H9 (cell line): ENCODE measurements at regions not wholly inside any gene's neighbourhood (a gene's known extent, or its start where the extent isn't known, plus 50 kb on each side); places are given as distances from the start of the nearest gene placed in this dataset.

ENCODE experiments used
- DNase-seq: peaks from one replicate; pipeline ENCODE4 v3.0.0-alpha.2; 2017
- H2AFZ ChIP-seq: one replicate; pipeline ENCODE4 v1.6.1; 2013; ENCODE audit warnings: mild to moderate bottlenecking, low read length, control low read depth, moderate library complexity
- H2AK5ac ChIP-seq: 2 replicates; pipeline ENCODE4 v1.6.1; 2013; ENCODE audit warnings: low read length, control low read depth, mixed read lengths; ENCODE audit not compliant: insufficient read length
- H2BK120ac ChIP-seq: one replicate; pipeline ENCODE4 v1.6.1; 2013; ENCODE audit warnings: low read depth, mild to moderate bottlenecking, low read length, control low read depth, inconsistent platforms; ENCODE audit not compliant: poor library complexity, severe bottlenecking
- H2BK12ac ChIP-seq: 2 replicates; pipeline ENCODE4 v1.6.1; 2013; ENCODE audit warnings: low read length, control low read depth, mixed read lengths, low read depth; ENCODE audit not compliant: insufficient read length
- H2BK15ac ChIP-seq: 2 replicates; pipeline ENCODE4 v1.6.1; 2013; ENCODE audit warnings: low read depth, low read length, control low read depth
- H2BK20ac ChIP-seq: one replicate; pipeline ENCODE4 v1.6.1; 2013; ENCODE audit warnings: low read depth, mild to moderate bottlenecking, low read length, control low read depth, inconsistent platforms; ENCODE audit not compliant: poor library complexity, severe bottlenecking
- H2BK5ac ChIP-seq: 2 replicates; pipeline ENCODE4 v1.6.1; 2013; ENCODE audit warnings: low read length, control low read depth, mixed read lengths; ENCODE audit not compliant: insufficient read length
- H3K14ac ChIP-seq: 2 replicates; pipeline ENCODE4 v1.6.1; 2013; ENCODE audit warnings: low read length, control low read depth; ENCODE audit not compliant: insufficient read depth
- H3K18ac ChIP-seq: 2 replicates; pipeline ENCODE4 v1.6.1; 2013; ENCODE audit warnings: low read depth, mild to moderate bottlenecking, mixed read lengths, low read length, control low read depth; ENCODE audit not compliant: insufficient read length
- H3K23ac ChIP-seq: 2 replicates; pipeline ENCODE4 v1.6.1; 2013; ENCODE audit warnings: low read length, control low read depth, mixed read lengths, low read depth; ENCODE audit not compliant: insufficient read length
- H3K23me2 ChIP-seq: 2 replicates; pipeline ENCODE4 v1.6.1; 2013; ENCODE audit warnings: low read depth, mild to moderate bottlenecking, mixed read lengths, low read length, control low read depth; ENCODE audit not compliant: insufficient read length, poor library complexity, severe bottlenecking
- H3K27ac ChIP-seq: 2 replicates; pipeline ENCODE4 v1.5.1; 2013; ENCODE audit warnings: low read length, control low read depth, mixed read lengths, low read depth; ENCODE audit not compliant: insufficient read length
- H3K27me3 ChIP-seq: 2 replicates; pipeline ENCODE4 v1.6.1; 2013; ENCODE audit warnings: low read length, control low read depth, inconsistent platforms; ENCODE audit not compliant: insufficient read depth
- H3K4ac ChIP-seq: 2 replicates; pipeline ENCODE4 v1.6.1; 2013; ENCODE audit warnings: low read depth, mild to moderate bottlenecking, control low read depth, inconsistent platforms, low read length, moderate library complexity
- H3K4me1 ChIP-seq: 2 replicates; pipeline ENCODE4 v1.6.1; 2013; ENCODE audit warnings: low read length, control low read depth, inconsistent platforms; ENCODE audit not compliant: insufficient read depth
- H3K4me2 ChIP-seq: 2 replicates; pipeline ENCODE4 v1.6.1; 2013; ENCODE audit warnings: low read length, control low read depth, mixed read lengths; ENCODE audit not compliant: insufficient read length, insufficient read depth
- H3K56ac ChIP-seq: 2 replicates; pipeline ENCODE4 v1.6.1; 2013; ENCODE audit warnings: low read depth, mild to moderate bottlenecking, mixed read lengths, low read length, control low read depth; ENCODE audit not compliant: insufficient read length
- H3K79me1 ChIP-seq: 2 replicates; pipeline ENCODE4 v1.6.1; 2013; ENCODE audit warnings: low read depth, mild to moderate bottlenecking, moderate library complexity, low read length, control low read depth, inconsistent platforms; ENCODE audit not compliant: insufficient read depth, poor library complexity, severe bottlenecking
- H3K79me2 ChIP-seq: 2 replicates; pipeline ENCODE4 v1.6.1; 2013; ENCODE audit warnings: low read length, control low read depth, inconsistent platforms; ENCODE audit not compliant: insufficient read depth
- H3K9ac ChIP-seq: 2 replicates; pipeline ENCODE4 v1.6.1; 2013; ENCODE audit warnings: low read length, control low read depth, mixed read lengths; ENCODE audit not compliant: insufficient read length; ENCODE audit errors: extremely low read depth
- H3K9me3 ChIP-seq: one replicate; pipeline ENCODE4 v1.6.1; 2013; ENCODE audit warnings: low read depth, low read length, inconsistent platforms; ENCODE audit not compliant: control insufficient read depth
- H3T11ph ChIP-seq: one replicate; pipeline ENCODE4 v1.6.1; 2013; ENCODE audit warnings: mild to moderate bottlenecking, low read length, control low read depth, inconsistent platforms
- H4K20me1 ChIP-seq: one replicate; pipeline ENCODE4 v1.6.1; 2013; ENCODE audit not compliant: control insufficient read depth, insufficient read length, insufficient read depth
- H4K5ac ChIP-seq: 2 replicates; pipeline ENCODE4 v1.6.1; 2013; ENCODE audit warnings: low read depth, mild to moderate bottlenecking, mixed read lengths, low read length, control low read depth; ENCODE audit not compliant: insufficient read length
- H4K8ac ChIP-seq: replicated peaks from 2 replicates; pipeline ENCODE4 v1.6.1; 2013; ENCODE audit warnings: low read length, control low read depth, mixed read lengths, low read depth; ENCODE audit not compliant: insufficient read length
- H4K91ac ChIP-seq: 2 replicates; pipeline ENCODE4 v1.6.1; 2013; ENCODE audit warnings: low read depth, mild to moderate bottlenecking, moderate library complexity, mixed read lengths, low read length, control low read depth; ENCODE audit not compliant: insufficient read length
- H3K27ac Mint-ChIP-seq, 3 experiments: 2 replicates in 2 of 3; 3 replicates in 1 of 3; pipeline ENCODE4 v1.8.0; 2020 to 2021; ENCODE audit warnings: mixed read lengths in 3 of 3, mild to moderate bottlenecking in 1 of 3, moderate library complexity in 1 of 3
- H3K27me3 Mint-ChIP-seq: 2 replicates; pipeline ENCODE4 v1.8.0; 2021; ENCODE audit warnings: low read depth, mild to moderate bottlenecking, moderate library complexity, mixed read lengths
- H3K36me3 Mint-ChIP-seq, 3 experiments: 2 replicates in 2 of 3; 3 replicates in 1 of 3; pipeline ENCODE4 v1.8.0; 2020 to 2021; ENCODE audit warnings: low read depth in 3 of 3, mixed read lengths in 3 of 3; ENCODE audit not compliant: insufficient read depth in 1 of 3
- H3K4me1 Mint-ChIP-seq, 2 experiments: 2 replicates each; pipeline ENCODE4 v1.8.0; 2020; ENCODE audit warnings: mixed read lengths in 2 of 2
- H3K4me3 Mint-ChIP-seq, 2 experiments: 2 replicates in 1 of 2; 3 replicates in 1 of 2; pipeline ENCODE4 v1.8.0; 2020 to 2021; ENCODE audit warnings: mild to moderate bottlenecking in 2 of 2, mixed read lengths in 2 of 2, moderate library complexity in 1 of 2
- H3K9me3 Mint-ChIP-seq, 2 experiments: 2 replicates in 1 of 2; 3 replicates in 1 of 2; pipeline ENCODE4 v1.8.0; 2020; ENCODE audit warnings: mild to moderate bottlenecking in 2 of 2, mixed read lengths in 2 of 2, moderate library complexity in 1 of 2
- CTCF ChIP-seq: fragments of 200-600 bp; sonication (generic); conservative IDR thresholded peaks from 3 replicates; pipeline ENCODE4 v1.8.0; 2021; ENCODE audit warnings: antibody characterized with exemption, mild to moderate bottlenecking
- WGBS: extraction: QIAGEN DNeasy Blood & Tissue Kit; methylation state at CpG from one replicate; pipeline ENCODE4 v1.1.7; 2013; ENCODE audit warnings: missing lambda C conversion rate, low lambda C conversion rate, mixed read lengths; ENCODE audit not compliant: insufficient read length; ENCODE audit errors: extremely low coverage; 5-methylcytosine and 5-hydroxymethylcytosine counted together

- H2BK120ac ChIP-seq = no peak overlapping the region
- H3K56ac ChIP-seq = no peak overlapping the region
- no peaks in the 10 kb centered on the region for H3K9me3 ChIP-seq
- H4K91ac ChIP-seq = no peak overlapping the region
- Mint-ChIP-seq H3K4me3 (no peak overlapping the region), H3K4me1 (0 out of 4 replicates have a peak, but pooled peaks cover 3 to 4% of the 10 kb centered on the region in 2 experiments), H3K27ac (no peak overlapping the region), H3K36me3 (no peaks in the 10 kb centered on the region), H3K9me3 (no peaks in the 10 kb centered on the region), H3K27me3 (no peaks in the 10 kb centered on the region)
- H2AK5ac ChIP-seq = no peak overlapping the region
- no peak for TF ChIP-seq CTCF
- H3K18ac ChIP-seq = no peak overlapping the region
- H3K4ac ChIP-seq = no peak overlapping the region
- H4K5ac ChIP-seq = no peak overlapping the region
- H3K79me2 ChIP-seq = no peaks in the 10 kb centered on the region
- no peaks in the 10 kb centered on the region for H3K27me3 ChIP-seq
- H2BK12ac ChIP-seq = no peak overlapping the region
- H3K23me2 ChIP-seq = no peaks in the 10 kb centered on the region
- H2BK20ac ChIP-seq = no peak overlapping the region
- no peak for DNase-seq
- no peaks in the 10 kb centered on the region for H3K79me1 ChIP-seq
- H2BK15ac ChIP-seq = no peak overlapping the region
- no peak overlapping the region for H3T11ph ChIP-seq
- H4K20me1 ChIP-seq = no peaks in the 10 kb centered on the region
- H2AFZ ChIP-seq = no peak overlapping the region
- H3K4me1 ChIP-seq = no peaks in the 10 kb centered on the region
- H3K23ac ChIP-seq = no peak overlapping the region
- no peak overlapping the region for H3K14ac ChIP-seq
- H4K8ac ChIP-seq = no peak overlapping the region
- no peak overlapping the region for H3K27ac ChIP-seq
- no peak overlapping the region for H3K4me2 ChIP-seq
- H3K9ac ChIP-seq = no peak overlapping the region
- no peak overlapping the region for H2BK5ac ChIP-seq
- no CpG with 5 or more reads among the region's 4 CpGs for WGBS
Measured at GRCh38 chr16:26531290-26531730, 535.4 kb upstream of the C16orf82 start.
